NCI-H524 treated with DMSO at 0.1 percent for 48 hours (cell line): ENCODE measurements at regions not wholly inside any gene's neighbourhood (a gene's known extent, or its start where the extent isn't known, plus 50 kb on each side); places are given as distances from the start of the nearest gene placed in this dataset.

ENCODE experiments used
- DNase-seq: peaks from one replicate; lab custom pipeline; 2025; lab: John Stamatoyannopoulos, UW

GRCh38 chr12:58530742-58531062 lies 389.6 kb downstream of the LRIG3 start:
- no peak for DNase-seq

GRCh38 chr12:58532855-58533608 lies 387.3 kb downstream of the LRIG3 start:
- DNase-seq = no peak

GRCh38 chr12:58533652-58534051 lies 386.7 kb downstream of the LRIG3 start:
- no peak for DNase-seq

GRCh38 chr12:58537278-58537677 lies 383.0 kb downstream of the LRIG3 start:
- no peak for DNase-seq

GRCh38 chr12:58539295-58539694 lies 381.0 kb downstream of the LRIG3 start:
- DNase-seq = no peak

- DNase-seq = peak; percentile 28
Measured at GRCh38 chr12:58540480-58541299, 379.6 kb downstream of the LRIG3 start.

GRCh38 chr12:58541300-58541690 lies 379.0 kb downstream of the LRIG3 start:
- DNase-seq = no peak

GRCh38 chr12:58544281-58544680 lies 376.0 kb downstream of the LRIG3 start:
- DNase-seq = no peak

GRCh38 chr12:58547217-58547616 lies 373.1 kb downstream of the LRIG3 start:
- no peak for DNase-seq

GRCh38 chr12:58548801-58549200 lies 371.5 kb downstream of the LRIG3 start:
- DNase-seq = no peak

- DNase-seq = no peak
Measured at GRCh38 chr12:58554522-58555157, 365.7 kb downstream of the LRIG3 start.

- DNase-seq = no peak
Measured at GRCh38 chr12:58557171-58557570, 363.1 kb downstream of the LRIG3 start.

GRCh38 chr12:58557661-58558060 lies 362.6 kb downstream of the LRIG3 start:
- no peak for DNase-seq

- DNase-seq = no peak
Measured at GRCh38 chr12:58563621-58564020, 356.7 kb downstream of the LRIG3 start.

- no peak for DNase-seq
Measured at GRCh38 chr12:58564721-58565120, 355.6 kb downstream of the LRIG3 start.

- no peak for DNase-seq
Measured at GRCh38 chr12:58566599-58566998, 353.7 kb downstream of the LRIG3 start.

- DNase-seq = no peak
Measured at GRCh38 chr12:58567189-58567588, 353.1 kb downstream of the LRIG3 start.

- no peak for DNase-seq
Measured at GRCh38 chr12:58570411-58570810, 349.9 kb downstream of the LRIG3 start.

GRCh38 chr12:58575256-58575655 lies 345.0 kb downstream of the LRIG3 start:
- DNase-seq = no peak

GRCh38 chr12:58576081-58576480 lies 344.2 kb downstream of the LRIG3 start:
- no peak for DNase-seq

GRCh38 chr12:58576916-58577315 lies 343.4 kb downstream of the LRIG3 start:
- DNase-seq = no peak

- DNase-seq = no peak
Measured at GRCh38 chr12:58580095-58580494, 340.2 kb downstream of the LRIG3 start.

- no peak for DNase-seq
Measured at GRCh38 chr12:58583529-58583928, 336.8 kb downstream of the LRIG3 start.
